Stimulated activated CD4-positive, alpha-beta T cell treated with anti-CD3 and anti-CD28 coated beads, TNF-alpha, amount 100 ng/mL, for 48 hours (primary cell): ENCODE measurements at regions not wholly inside any gene's neighbourhood (a gene's known extent, or its start where the extent isn't known, plus 50 kb on each side); places are given as distances from the start of the nearest gene placed in this dataset.
"Not testable (repeated sequence)": the region's sequence is repeated elsewhere in the genome, so short reads cannot be mapped to it uniquely, and the experiment has no call there.

Source experiments
- DNase-seq, 3 donors: peaks; one replicate each; pipeline ENCODE4 v3.0.0-alpha.2; 2020; ENCODE audit warnings: low read depth in 3 of 3

DNA sequence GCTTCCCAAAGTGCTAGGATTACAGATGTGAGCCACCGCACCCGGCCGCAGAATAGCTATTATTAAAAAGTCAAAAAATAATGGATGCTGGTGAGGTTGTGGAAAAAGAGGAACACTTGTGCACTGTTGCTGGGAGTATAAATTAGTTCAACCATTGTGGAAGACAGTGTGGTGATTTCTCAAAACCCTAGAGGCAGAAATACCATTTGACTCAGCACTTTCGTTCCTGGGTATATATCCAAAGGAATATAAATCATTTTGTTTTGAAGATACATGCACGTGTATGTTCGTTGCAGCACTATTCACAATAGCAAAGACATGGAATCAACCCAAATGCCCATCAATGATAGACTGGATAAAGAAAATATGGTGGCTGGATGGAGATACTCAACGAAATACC, 132.1 kb upstream of the MED13 start:
- DNase-seq, result not testable (repeated sequence)

DNA sequence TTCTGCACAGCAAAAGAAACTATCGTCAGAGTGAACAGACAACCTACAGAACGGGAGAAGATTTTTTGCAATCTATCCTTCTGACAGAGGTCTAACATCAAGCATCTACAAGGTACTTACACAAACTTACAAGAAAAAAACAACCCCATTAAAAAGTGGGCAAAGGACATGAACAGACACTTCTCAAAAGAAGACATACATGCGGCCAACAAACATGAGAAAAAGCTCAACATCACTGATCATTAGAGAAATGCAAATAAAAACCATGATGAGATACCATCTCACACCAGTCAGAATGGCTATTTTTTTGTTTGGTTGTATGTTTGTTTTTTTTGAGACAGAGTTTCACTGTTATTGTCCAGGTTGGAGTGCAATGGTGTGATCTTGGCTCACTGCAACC, 131.5 kb upstream of the MED13 start:
- DNase-seq, result not testable (repeated sequence)

DNA sequence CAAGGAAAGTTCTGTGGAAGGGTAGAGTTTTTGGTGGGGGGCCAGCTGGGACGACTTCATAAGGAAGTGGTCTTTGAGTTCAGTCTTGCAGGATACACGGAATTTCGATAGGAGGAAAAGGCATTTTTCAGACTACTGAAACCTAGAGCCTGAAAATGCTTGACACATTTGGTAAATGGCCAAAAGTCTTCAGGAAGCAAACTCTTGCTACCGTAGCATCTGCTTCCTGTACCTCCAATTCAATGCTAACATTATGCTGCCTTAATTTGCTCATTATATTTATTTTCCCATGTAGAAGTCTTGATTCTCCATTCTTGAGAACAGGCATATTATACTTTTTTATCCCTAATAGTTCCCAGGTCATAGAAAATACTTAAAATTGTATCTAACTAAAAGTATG, 129.3 kb upstream of the MED13 start:
- no peak for DNase-seq

- DNase-seq, result no peak
Measured at GRCh38 chr17:62193249-62193648, 128.2 kb upstream of the MED13 start.

- no peak for DNase-seq
Measured at GRCh38 chr17:62191390-62192361, 126.6 kb upstream of the MED13 start.

DNA sequence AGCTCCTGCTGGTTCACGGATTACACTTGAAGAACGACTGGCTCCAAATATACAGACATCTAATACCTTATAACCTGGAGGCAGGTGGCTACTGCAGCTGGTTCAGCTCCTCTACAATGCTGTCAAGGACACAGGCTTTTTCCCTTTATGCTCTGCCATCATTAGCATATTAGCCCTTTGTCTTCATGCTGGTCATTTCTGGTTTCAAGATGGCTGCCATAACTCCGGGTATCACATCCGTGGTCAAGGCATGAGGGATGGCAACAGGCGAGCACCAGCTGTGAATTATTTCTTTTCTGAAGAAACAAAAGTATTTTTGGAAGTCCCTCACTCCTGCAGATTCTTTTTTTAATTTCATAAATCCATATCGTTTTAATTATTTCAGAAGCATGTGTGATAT, 124.3 kb upstream of the MED13 start:
- no peak for DNase-seq

DNA sequence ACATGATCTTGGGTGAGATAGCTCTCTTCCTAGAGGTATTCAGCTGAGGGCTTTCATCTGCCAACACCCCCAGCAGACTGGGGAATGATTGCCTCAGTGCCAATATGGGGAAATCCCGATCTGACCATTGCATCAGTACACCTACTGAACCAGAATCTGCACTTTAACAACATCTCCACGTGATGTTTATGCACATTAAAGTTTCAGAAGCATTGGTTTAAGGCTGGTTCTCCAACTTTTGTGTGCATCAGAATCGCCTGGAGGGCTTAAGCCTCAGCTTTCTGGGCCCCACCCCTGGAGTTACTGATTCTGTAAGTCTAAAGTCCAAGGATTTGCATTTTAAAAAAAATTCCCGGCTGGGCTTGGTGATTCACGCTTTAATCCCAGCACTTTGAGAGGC, 123.6 kb upstream of the MED13 start:
- no peak for DNase-seq

DNA sequence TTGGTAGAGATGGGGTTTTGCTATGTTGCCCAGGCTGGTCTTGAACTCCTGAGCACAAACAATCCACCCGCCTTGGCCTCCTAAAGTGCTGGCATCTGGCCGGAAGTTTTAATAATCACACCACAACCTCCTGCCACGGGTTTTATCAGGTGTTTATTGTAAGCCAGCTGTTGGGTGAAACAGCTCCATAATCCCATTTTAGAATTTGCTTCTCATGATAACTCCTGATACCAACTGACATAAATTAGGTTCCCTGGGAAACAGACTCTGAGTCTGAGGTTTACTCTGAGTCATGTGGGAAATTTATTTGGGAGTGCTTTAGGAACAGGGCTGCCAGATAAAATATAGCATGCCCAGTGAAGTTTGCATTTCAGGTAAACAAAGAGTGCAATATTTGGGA, 122.6 kb upstream of the MED13 start:
- no peak for DNase-seq

DNA sequence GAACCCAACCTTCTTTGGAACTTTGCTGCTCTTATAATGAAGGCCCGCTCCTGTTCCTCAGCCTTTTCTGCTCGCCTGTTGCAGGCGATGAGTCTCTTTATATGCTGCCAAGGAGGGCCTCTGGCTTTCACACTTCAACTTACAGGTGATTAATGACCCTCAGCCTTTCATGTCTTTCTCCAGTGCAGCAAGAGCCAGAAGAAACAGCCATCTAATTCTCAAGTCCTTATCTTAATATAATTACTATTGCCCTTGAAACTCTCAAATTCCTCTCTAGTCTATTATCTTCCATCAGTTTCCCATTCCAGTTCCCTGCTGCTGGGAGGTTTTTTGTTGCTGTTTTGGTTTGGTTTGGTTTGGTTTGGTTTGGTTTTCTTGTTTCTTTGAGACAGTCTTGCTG, 121.8 kb upstream of the MED13 start:
- DNase-seq, result no peak

DNA sequence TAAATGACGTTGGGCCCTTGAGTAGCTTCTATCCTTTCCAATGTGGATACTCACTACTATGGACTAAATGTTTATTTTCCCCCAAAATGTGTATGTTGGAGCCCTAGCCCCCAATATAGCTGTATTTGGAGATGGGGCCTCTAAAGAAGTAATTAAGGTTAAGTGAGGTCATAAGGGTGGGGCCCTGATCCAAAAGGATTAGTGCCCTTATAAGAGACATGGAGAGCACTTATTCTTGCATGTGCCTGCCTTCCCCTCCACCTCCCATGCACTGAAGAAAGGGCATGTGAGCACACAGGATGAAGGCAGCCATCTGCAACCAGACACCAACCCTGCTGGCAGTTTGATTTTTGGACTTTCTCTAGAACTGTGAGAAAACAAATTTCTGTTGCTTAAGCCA, 115.7 kb upstream of the MED13 start:
- no peak for DNase-seq

DNA sequence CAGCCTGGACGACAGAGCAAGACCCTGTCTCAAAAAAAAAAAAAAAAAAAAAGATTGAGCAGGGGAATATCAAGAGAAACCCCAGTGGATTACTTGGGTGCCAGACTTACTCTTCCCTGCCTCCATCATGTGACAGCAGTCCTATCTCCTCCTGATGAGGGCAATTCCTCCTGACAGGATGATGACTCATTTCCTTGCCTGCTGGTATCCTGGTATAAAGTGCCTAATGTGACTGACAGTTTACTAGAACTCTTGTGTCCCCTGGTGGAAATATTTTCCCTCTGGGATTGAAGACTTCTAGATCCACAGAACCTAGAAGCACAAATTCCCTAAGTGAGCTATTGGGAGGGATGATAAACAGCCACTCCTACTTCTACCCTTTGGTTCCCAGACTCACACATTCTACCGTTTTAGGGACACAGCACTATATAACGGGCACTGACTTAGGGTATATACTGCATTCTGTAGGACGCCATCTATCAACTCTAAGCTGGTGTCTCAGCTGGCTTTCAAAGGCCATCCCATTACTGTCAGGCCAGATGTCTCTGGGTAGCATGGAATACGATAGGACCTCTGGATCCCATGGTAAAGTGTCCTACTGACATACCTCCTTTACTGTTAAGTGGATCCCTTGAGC, 114.6 kb upstream of the MED13 start:
- DNase-seq, result no peak

DNA sequence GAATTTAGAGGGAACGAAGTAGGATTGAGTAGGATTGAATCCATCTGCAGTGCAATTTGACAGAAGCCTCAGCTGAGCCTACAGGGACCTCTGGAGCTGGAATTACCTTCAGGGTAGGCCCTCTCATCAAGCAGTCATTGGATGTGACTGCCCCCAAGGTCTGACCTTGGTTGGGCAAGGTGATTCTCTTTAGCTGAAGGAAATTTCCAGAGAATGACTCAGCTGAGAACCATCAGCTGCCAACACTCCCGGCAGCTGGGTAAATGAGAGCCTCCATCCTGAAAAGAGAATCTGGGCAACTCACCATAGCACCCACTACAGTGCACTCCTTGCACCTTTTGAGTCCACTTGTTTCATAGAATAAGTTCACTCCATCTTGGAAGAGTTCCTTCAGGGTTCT, 113.5 kb upstream of the MED13 start:
- no peak for DNase-seq

DNA sequence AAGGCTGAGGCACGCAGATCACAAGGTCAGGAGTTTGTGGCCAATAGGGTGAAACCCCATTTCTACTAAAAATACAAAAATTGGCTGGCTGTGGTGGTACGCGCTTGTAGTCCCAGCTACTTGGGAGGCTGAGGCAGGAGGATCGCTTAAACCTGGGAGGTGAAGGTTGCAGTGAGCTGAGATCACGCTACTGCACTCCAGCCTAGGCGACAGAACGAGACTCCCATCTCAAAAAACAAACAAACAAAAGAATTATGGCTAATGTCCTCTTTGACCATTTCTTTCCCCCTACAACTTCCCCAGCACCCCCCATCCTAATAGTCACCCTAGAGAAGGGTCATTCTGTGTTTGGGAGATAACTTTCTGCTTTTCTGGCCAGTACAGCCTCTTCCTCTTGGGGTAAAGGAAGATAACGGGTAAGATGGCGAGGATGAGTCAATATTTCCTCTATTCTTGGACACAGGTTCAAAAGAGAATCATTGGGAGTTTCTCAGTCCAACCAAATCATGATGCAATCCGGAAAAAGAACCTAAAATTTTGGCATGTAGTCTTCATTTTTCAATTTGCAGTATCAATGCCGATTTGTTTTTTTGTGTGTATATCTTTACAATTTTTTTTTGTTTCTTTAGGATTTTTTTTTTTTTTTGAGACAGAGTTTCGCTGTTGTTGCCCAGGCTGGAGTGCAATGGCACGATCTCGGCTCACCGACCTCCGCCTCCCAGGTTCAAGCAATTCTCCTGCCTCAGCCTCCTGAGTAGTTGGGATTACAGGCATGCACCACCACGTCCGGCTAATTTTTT, 107.6 kb upstream of the MED13 start:
- no peak for DNase-seq

DNA sequence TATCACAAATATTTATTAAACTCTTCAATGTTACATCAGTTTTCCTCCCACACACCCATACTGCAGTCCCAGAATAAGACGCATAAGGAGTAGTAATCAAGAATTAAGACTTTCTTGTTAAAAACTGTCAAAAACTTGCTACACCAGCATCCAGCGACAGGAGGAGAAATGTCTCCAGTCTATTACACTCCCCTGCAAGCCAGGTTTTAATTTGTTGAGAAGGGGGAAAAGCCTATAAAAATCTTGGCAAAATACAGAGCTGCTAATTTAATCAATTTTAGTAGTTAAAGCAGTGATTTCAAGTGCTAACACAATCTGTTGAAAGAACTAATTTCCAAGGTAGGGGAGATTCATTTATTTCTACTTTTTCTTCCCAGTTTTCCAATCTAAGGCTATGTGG, 102.0 kb upstream of the MED13 start:
- DNase-seq, result no peak

- DNase-seq, result no peak
Measured at GRCh38 chr17:62164747-62165722, 100.0 kb upstream of the MED13 start.

- DNase-seq, result no peak
Measured at GRCh38 chr17:62163847-62164246, 98.8 kb upstream of the MED13 start.

DNA sequence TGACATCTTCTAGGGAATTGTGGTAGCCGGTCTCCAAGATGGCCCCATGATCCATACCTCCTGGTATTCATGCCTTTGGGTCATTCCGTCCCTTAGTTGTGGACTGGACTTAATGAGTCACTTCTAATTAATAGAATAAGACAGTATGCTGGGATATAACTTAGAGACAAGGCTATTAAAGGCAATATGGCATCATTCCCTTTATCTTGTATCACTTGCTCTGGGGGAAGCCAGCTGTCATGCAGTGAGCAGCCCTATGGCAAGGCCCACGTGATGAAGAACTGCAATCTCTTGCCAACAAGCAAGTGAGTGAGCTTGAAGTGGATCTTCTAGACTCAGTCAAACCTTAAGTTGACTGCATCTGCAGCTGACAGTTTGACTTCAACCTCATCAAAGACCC, 97.8 kb upstream of the MED13 start:
- no peak for DNase-seq

- DNase-seq, result no peak
Measured at GRCh38 chr17:62161405-62162148, 96.5 kb upstream of the MED13 start.

GRCh38 chr17:62160816-62161215, 95.7 kb upstream of the MED13 start:
- no peak for DNase-seq

DNA sequence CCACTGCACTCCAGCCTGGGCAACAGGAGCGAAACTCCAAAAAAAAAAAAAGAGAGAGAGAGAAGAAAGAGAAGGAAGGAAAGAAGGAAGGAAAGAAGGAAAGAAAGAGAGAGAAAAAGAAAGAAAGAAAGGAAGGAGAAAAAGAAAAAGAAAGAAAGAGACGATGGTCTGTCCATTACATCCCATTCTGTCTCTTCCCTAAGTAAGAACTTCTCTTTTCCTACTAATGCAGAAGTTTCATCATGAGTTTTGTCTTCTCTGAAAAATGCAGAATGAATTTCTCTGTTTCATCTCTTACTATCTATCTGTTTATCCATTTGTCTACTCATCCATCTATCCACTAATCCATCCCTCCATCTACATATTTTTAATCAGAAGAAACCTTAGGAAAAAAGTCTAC, 94.9 kb upstream of the MED13 start:
- no peak for DNase-seq

DNA sequence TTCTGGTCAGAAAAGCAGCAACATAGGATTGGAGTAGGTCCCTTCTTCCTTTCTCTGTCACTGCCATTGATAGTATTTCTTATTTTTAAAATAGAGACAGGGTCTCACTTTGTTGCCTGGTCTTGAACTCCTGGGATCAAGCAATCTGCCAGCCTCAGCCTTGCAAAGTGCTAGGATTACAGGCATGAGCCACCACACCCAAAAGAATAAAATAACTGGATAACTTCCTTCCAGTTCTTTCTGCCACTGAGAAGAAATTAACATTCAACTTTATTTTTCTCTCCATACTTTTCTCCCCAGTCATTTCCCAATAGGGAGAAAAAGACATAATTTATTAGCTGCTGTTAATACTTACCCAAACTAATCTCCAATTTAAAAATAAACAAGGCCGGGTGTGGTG, 91.9 kb upstream of the MED13 start:
- DNase-seq, result no peak
